Smooth muscle cell (in vitro differentiated cells): ENCODE measurements at regions not wholly inside any gene's neighbourhood (a gene's known extent, or its start where the extent isn't known, plus 50 kb on each side); places are given as distances from the start of the nearest gene placed in this dataset.

ENCODE experiments used
- DNase-seq: peaks from one replicate; lab custom pipeline; 2025; ENCODE audit not compliant: unreplicated experiment; lab: John Stamatoyannopoulos, UW
- H2AFZ ChIP-seq: fragments of 200-600 bp; sonication (generic); 2 replicates; pipeline ENCODE4 v1.6.0; 2016; ENCODE audit warnings: antibody characterized with exemption, low read depth, mild to moderate bottlenecking
- H3F3A ChIP-seq: fragments of 200-600 bp; sonication (generic); 2 replicates; pipeline ENCODE4 v1.6.0; 2017; ENCODE audit warnings: antibody characterized with exemption, low read depth
- H3K27ac ChIP-seq: fragments of 200-600 bp; sonication (generic); 2 replicates; pipeline ENCODE4 v1.5.1; 2016; ENCODE audit warnings: low read depth, mild to moderate bottlenecking
- H3K27me3 ChIP-seq: fragments of 200-600 bp; sonication (generic); 2 replicates; pipeline ENCODE4 v1.6.1; 2016; ENCODE audit warnings: low read depth, mild to moderate bottlenecking
- H3K36me3 ChIP-seq: fragments of 200-600 bp; sonication (generic); 2 replicates; pipeline ENCODE4 v1.5.1; 2016; ENCODE audit warnings: low read depth
- H3K4me1 ChIP-seq: fragments of 200-600 bp; sonication (generic); 2 replicates; pipeline ENCODE4 v1.5.1; 2016; ENCODE audit warnings: low read depth
- H3K4me2 ChIP-seq: fragments of 200-600 bp; sonication (generic); 2 replicates; pipeline ENCODE4 v1.6.0; 2016; ENCODE audit warnings: mild to moderate bottlenecking
- H3K4me3 ChIP-seq: fragments of 200-600 bp; sonication (generic); 2 replicates; pipeline ENCODE4 v1.5.1; 2016; ENCODE audit warnings: mild to moderate bottlenecking
- H3K79me2 ChIP-seq: fragments of 200-600 bp; sonication (generic); 2 replicates; pipeline ENCODE4 v1.6.0; 2016; ENCODE audit warnings: low read depth, mild to moderate bottlenecking
- H3K9ac ChIP-seq: fragments of 200-600 bp; sonication (generic); 2 replicates; pipeline ENCODE4 v1.6.0; 2016; ENCODE audit warnings: low read depth
- H3K9me3 ChIP-seq: fragments of 200-600 bp; sonication (generic); replicated peaks from 2 replicates; pipeline ENCODE4 v1.5.1; 2016; ENCODE audit warnings: low read depth
- H4K20me1 ChIP-seq: fragments of 200-600 bp; sonication (generic); 2 replicates; pipeline ENCODE4 v1.6.0; 2016; ENCODE audit warnings: low read depth
- CTCF ChIP-seq: fragments of 200-600 bp; sonication (generic); IDR thresholded peaks from 2 replicates; pipeline ENCODE4 v1.5.1; 2017; ENCODE audit warnings: borderline replicate concordance, mild to moderate bottlenecking, antibody characterized with exemption; ENCODE audit not compliant: insufficient read depth, poor library complexity, severe bottlenecking
- WGBS: methylation state at CpG from one replicate; pipeline ENCODE4 v1.1.7; 2016; ENCODE audit warnings: low lambda C conversion rate; 5-methylcytosine and 5-hydroxymethylcytosine counted together

- DNase-seq: no peak
- no peak overlapping the region for H3K4me3 ChIP-seq
- no peak overlapping the region for H2AFZ ChIP-seq
- no peaks in the 10 kb centered on the region for H3F3A ChIP-seq
- no peaks in the 10 kb centered on the region for H3K79me2 ChIP-seq
- H3K9me3 ChIP-seq: no peaks in the 10 kb centered on the region
- H3K27ac ChIP-seq: no peak overlapping the region
- TF ChIP-seq CTCF: no peak
- no peak overlapping the region for H3K4me2 ChIP-seq
- H4K20me1 ChIP-seq: no peaks in the 10 kb centered on the region
- no peak overlapping the region for H3K9ac ChIP-seq
- no peaks in the 10 kb centered on the region for H3K4me1 ChIP-seq
- WGBS: 93% methylated on average over 5 of the region's 5 CpGs
- no peaks in the 10 kb centered on the region for H3K36me3 ChIP-seq
- no peaks in the 10 kb centered on the region for H3K27me3 ChIP-seq
These were observed 57.4 kb downstream of the PRR20E start for GRCh38 chr13:57224414-57224813.

- no peaks in the 10 kb centered on the region for H3K36me3 ChIP-seq
- DNase-seq: no peak
- no peaks in the 10 kb centered on the region for H3K4me1 ChIP-seq
- no peaks in the 10 kb centered on the region for H3F3A ChIP-seq
- no peaks in the 10 kb centered on the region for H3K27me3 ChIP-seq
- H3K9me3 ChIP-seq: no peaks in the 10 kb centered on the region
- H4K20me1 ChIP-seq: no peaks in the 10 kb centered on the region
- WGBS: 85% methylated on average over 2 of the region's 2 CpGs
- H3K27ac ChIP-seq: no peak overlapping the region
- H3K79me2 ChIP-seq: no peaks in the 10 kb centered on the region
- no peak overlapping the region for H2AFZ ChIP-seq
- H3K4me3 ChIP-seq: no peak overlapping the region
- no peak overlapping the region for H3K9ac ChIP-seq
- H3K4me2 ChIP-seq: no peak overlapping the region
- TF ChIP-seq CTCF: no peak
These were observed 83.5 kb downstream of the PRR20E start for GRCh38 chr13:57250472-57250871.

- Histone ChIP-seq H3K4me1 (no peaks in the 10 kb centered on the region), H3K9me3 (no peaks in the 10 kb centered on the region), H2AFZ (no peak overlapping the region), H4K20me1 (no peaks in the 10 kb centered on the region), H3K79me2 (no peaks in the 10 kb centered on the region), H3K27ac (no peak overlapping the region), H3K9ac (no peak overlapping the region), H3K4me3 (no peak overlapping the region), H3F3A (no peaks in the 10 kb centered on the region), H3K4me2 (no peak overlapping the region), H3K27me3 (no peaks in the 10 kb centered on the region), H3K36me3 (no peaks in the 10 kb centered on the region)
- 90% methylated on average over 2 of the region's 2 CpGs for WGBS
- no peak for TF ChIP-seq CTCF
- no peak for DNase-seq
These were observed 86.6 kb downstream of the PRR20E start for GRCh38 chr13:57253551-57253950.

- Histone ChIP-seq H3K27me3 (no peaks in the 10 kb centered on the region), H3K79me2 (no peaks in the 10 kb centered on the region), H3F3A (no peaks in the 10 kb centered on the region), H3K27ac (no peak overlapping the region), H2AFZ (no peak overlapping the region), H3K4me3 (no peak overlapping the region), H4K20me1 (no peaks in the 10 kb centered on the region), H3K9ac (no peak overlapping the region), H3K36me3 (no peaks in the 10 kb centered on the region), H3K4me2 (no peak overlapping the region), H3K9me3 (no peaks in the 10 kb centered on the region), H3K4me1 (no peaks in the 10 kb centered on the region)
- DNase-seq: no peak
- no peak for TF ChIP-seq CTCF
These were observed 98.0 kb downstream of the PRR20E start for GRCh38 chr13:57264965-57265364.
